Activated CD8-positive, alpha-beta memory T cell treated with anti-CD3 and anti-CD28 coated beads for 36 hours (primary cell): ENCODE measurements at regions not wholly inside any gene's neighbourhood (a gene's known extent, or its start where the extent isn't known, plus 50 kb on each side); places are given as distances from the start of the nearest gene placed in this dataset.

ENCODE experiments used
- CTCF ChIA-PET: fragments of 350-600 bp; sonication (Branson Sonifier 250); formaldehyde crosslinking; loops from one replicate; lab custom pipeline; 2021; ENCODE audit warnings: antibody characterized with exemption; lab: Charles Lee
- POLR2A ChIA-PET: fragments of 350-600 bp; sonication (Branson Sonifier 250); formaldehyde crosslinking; loops from one replicate; lab custom pipeline; 2021; ENCODE audit warnings: antibody characterized with exemption; lab: Charles Lee

DNA sequence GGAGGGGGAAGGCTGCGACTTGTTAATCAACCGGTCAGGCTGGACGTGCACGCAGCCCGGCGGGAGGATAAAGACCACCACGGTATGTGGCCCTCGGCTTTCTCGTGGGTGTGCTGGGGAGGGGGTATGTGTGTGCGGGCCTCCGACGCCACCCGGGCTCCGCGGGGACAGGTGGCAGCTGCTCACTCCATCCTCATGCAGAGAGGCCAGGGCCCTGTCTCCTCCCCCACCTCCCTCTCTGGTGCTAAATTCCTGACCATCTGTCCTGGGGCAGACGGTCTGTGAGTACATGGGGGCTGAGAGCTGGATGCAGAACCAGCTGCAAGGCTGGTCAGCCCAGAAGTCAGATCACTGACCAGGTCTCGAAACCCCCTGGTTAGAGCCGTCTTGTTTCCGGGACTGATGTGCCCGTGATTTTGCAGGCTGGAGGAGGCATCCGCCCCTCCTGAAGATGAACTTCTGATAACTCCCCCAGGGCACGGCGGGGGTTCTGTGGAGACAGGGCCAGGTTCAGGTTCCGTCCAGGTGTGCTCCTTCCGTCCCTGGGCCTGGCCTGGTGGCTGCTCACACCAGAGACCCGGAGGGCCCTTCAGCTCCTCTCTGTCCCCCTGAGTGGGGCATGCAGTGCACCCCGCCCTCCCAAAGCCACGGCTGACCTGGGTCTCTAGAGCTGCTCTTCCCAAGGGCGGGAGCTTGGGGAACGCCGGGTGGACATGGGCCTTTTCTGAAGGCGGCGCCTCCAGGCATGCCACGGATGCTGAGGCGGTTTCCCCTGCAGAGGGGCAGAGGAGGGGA, 1119.7 kb downstream of the BRD1 start:
- ChIA-PET POLR2A (no interaction called here), CTCF (no interaction called here)

DNA sequence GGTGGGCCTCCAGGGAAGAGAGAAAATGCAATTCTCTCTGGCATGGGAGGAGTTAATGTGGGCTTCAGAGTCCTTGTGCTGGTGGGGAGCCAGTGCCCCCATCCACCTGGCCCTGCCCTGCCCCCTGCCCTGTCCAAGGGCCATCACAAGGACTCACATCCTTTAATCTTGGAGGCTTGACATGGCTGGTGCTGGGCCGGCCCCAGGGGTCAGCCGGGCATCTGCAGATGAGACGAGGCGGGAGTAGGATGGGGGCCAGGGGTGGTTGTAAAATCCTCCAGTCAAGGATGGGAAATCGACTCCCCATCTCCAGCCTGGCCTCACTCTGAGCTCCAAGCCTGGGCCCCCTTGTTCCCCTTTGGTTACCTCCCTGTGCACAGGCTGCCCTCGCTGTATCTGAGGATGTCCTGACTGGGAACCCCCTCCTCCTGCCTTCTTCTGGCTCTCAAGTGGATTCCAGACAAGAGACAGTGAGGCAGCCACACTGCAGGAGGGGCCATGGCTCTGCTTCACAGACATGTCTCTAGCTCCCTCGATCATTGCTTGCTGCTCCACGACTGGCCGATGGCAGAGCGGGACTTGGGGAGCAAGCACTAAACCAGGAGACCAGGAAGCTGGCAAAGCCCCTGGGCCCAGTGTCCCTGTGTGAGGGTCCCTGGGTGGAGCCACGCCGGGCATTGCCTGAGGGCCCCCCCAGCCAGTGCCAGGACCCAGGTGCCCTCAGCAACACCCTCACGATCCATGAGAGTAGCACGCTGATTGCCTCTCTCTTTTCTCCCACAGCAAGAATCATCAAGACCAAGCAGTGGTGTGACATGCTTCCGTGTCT, 1120.5 kb downstream of the BRD1 start:
- POLR2A ChIA-PET = no interaction called here
- CTCF ChIA-PET = no interaction called here

DNA sequence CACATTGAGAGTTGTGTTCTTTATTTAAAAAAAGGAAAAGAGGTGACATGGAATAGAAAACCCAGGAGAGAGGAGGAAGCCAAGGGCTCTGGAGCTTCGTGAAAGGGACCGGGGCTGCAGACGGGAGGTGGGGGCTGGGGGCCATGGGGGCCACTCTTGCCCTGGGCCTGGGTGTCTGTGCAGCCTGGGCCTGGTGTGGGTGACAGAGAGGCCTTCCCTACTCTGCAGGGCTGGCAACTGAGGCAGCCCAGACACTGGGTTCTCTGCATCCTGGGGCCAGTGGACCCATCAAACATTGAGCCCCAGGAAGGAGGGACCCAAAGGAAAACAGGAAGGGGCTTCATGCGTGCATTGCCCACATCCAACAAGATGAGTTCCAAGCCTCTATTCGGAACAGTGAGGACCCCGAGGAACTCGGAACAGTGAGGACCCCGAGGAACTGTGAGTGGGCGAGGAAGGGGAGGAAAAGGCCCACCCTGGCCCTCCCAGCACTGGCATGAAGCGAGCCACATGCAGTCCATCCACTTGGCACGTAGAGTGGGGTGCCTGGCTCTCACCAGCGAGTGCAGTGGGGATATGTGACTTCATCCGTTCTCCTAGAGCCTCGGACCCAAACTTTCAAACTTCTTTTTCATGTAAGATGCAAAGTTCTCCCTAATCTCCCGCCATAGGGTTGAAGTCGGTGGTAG, 1121.6 kb downstream of the BRD1 start:
- POLR2A ChIA-PET = no interaction called here
- CTCF ChIA-PET = no interaction called here

DNA sequence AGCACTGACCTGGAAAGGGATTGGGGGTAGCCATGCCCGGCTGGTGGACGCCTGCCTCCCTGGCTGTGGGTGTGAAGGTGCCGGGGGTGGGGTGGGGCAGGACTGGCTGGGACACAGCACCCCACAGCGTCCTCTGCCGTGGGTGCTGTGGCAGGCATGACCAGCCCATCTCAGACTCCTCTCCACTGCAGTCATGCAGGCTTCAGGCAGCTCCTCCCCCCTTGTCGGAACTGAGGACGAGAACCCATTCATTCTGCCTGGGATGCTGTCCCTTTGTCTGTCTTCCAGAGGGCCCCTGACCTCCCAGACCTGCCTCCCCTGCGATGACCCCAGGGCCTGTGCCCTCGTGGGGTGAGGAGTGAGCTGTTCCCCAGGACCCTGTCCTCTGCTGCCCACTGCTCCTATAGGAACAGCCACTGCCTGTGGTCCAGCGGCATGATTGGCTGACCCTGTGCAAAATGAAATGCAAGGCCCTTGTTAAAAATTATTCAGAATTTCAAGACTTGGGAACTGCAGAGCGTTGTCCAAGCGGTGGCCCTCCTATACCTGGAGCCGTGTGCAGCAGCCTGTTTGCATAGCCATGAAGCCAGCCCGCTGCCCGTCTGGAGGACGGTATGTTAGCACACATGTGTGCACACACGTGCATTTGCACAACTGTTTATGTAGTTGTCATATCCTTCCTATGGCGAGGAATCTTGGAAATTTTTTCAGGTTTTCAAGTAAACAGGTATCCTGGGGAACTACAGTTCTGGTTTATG, 1122.3 kb downstream of the BRD1 start:
- ChIA-PET CTCF (no interaction called here), POLR2A (no interaction called here)

DNA sequence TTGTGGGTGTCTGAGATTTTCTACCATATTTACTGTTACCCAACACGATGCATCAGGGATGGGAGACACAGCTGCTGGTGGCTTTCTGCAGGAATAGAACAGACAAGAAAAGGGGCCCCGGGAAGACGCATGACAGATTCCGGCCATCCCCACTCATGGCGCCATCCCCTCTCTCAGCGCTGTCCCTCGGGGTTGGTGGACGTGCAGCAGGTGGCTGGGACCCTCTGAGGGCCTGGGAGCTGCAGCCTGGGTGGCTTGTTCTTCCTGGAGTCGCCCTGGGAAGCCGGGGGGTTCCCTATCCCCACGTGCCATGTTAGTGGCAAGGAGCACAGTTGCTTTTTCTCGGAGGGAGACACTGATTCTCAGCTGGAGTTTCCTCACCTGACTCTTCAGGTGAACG, 1123.3 kb downstream of the BRD1 start:
- CTCF ChIA-PET = no interaction called here
- POLR2A ChIA-PET = no interaction called here

DNA sequence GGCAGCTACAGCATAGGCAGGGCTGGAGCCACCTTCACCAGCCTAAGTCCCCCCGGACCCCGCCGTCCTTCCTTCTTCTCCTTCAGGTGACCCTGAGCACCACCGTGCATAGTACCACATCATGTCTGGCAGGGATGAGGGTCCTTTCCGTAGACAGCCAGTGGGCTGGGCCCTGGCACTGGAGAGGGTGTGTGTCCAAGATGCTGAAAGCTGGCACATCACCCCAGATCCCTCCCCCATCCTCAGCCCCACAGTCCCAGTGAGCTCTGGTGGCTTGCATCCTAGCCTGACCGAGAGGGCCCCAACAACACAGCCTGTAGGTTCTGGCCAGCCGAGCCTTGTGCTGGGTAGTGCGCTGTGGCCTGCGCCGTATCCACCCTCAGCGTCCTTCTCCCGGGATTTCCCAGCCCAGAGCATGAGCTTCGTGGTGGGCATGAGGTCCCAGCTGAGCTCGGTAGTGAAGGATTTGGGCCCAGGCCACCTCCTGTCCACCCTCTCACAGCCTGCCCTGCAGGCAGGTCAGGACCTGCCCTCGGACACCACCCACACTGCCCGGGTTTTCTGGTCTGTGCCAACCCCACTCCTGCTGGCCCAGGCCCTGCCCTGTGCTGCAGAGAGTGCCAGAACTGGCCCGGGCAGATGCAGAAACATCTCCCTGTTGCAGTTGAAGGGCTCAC, 1124.3 kb downstream of the BRD1 start:
- POLR2A ChIA-PET = no interaction called here
- CTCF ChIA-PET = no interaction called here

DNA sequence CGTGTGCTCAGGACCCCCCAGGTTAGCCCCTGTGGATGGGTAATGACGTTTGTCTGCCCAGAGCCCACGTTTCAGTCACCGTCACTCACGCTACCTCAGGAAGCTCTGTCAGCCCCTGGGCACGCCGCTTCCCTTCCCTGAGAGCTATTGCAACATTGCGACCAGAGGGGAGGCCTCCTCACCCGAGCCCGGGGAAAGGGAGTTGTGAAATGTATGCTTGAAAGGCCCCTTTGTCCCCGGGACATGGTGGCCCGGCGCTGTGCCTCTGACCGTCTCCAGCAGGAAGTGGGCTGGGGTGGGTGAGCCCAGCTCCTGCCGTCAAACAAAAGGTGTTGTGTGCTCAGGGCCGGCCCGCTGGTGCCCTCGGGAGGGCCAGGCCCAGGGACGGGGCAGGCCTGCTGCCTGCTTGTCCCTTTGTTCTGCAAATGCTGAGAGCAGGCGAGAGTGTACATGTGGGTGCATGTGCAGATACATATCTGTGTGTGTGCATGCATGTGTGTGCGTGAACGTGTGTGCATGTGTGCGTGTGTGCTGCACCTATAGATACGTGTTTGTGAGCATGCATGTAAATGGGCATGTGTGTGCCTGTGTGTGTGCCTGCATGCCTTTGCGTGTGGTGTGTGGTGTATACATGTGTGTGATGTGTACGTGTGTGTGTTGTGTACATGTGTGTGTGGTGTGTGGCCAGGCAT, 1125.0 kb downstream of the BRD1 start:
- ChIA-PET POLR2A (no interaction called here), CTCF (no interaction called here)

DNA sequence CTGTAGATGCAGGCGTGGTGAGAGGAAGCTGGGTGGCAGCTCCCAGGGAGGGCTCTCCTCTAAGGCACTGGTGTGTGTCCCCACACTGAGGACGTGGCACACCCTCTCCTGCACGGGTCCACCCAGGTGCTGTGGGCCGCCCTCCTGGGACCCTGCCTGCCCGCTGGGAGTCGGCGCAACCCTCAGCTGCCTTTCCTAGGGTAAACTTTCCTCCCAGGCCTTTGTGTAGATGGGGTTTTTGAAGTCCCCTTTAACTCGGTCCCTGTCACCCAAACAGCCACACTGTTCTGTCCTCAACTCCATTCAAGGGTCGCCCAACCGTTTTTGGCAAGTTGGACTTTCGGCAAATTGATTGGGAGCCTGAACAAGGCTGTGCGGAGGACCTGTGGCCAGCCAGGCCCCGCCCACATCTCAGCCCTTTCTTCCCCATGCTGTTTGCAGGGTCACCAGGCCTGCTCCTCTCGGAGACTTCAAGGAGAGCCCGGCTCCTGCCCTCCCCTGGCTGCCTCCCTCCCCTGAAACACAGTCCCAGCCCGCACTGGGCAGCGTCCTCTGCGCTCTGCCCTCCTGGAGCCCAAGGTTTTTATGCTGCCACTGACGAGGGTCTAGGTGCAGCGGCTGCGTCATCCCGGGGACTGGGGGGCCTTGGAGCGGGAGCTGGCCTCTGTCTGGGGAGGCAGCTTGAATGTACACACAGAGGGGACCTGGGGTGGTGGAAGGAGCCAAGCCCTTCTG, 1126.2 kb downstream of the BRD1 start:
- ChIA-PET POLR2A (no interaction called here), CTCF (no interaction called here)

DNA sequence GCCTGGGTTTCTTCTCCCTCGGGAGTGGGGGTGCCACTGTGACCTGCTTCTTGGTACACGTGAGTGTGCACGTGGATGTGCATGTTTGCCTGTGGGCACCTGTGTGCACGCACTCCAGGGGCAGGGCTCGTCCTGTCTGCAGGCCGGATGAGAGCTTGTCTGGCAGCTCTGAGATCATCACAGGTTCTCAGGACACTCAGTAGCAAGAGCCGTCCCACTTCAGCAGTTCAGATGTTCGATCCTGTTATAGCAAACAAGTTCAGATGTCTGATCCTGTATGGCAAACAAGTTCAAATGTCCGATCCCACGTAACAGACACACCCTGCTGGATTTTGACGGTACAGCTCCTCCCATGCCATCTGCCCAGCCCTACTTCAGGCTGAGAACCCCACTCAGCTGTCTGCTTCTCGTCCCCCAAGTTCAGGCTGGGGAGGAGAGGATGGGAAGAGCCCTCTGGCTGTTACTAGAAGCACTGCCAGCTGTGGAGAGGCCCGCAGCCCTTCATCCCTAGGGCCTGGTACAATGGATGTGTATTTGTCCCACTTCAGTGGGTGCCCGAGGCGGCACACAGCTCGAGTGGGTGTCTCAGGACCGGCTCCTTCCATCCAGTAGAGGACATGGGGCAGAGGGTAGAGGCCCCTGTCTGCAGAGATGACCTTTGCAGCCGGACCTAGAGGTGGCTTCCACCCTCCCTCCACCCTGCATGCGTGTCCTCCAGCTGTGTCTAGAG, 1126.9 kb downstream of the BRD1 start:
- ChIA-PET POLR2A (no interaction called here), CTCF (no interaction called here)

DNA sequence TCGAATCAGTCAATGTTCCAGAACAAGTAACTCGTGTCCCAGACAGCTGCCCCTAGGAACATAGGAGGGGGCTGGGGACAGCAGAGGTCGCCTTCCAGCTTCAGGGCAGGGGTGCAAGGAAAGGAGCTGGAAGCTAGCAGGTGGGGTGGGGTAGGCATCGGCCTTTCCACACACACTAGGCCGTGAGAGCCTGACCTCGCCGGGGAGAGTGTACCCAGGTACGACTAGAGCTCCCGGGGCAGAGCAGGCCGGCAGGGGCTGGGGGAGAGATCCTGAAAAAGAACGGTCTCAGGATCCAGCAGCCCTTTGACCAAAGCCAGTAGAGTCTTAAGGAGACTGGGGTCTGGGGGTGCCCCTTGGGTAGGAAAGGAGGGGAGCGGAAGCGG, 1127.5 kb downstream of the BRD1 start:
- ChIA-PET POLR2A (no interaction called here), CTCF (no interaction called here)

DNA sequence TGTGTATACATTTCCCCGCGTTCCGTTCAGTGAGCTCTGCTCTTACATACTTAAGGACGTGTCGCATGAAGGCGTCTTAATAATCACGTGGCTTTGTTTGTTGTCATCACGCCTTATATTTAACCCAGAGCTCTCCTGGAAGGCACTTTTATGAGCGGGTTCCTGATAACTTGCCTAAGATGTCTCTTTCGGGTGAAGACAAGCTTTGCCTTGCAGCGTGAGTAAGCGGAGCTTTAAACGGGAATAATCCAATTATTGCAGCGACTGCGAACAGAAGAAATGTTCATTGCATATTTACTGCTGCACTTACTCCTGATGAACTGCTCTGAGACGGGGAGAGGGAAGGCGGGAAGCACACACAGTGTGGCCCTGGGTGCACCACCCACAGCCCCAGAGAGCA, 1128.2 kb downstream of the BRD1 start:
- POLR2A ChIA-PET = no interaction called here
- CTCF ChIA-PET = no interaction called here

DNA sequence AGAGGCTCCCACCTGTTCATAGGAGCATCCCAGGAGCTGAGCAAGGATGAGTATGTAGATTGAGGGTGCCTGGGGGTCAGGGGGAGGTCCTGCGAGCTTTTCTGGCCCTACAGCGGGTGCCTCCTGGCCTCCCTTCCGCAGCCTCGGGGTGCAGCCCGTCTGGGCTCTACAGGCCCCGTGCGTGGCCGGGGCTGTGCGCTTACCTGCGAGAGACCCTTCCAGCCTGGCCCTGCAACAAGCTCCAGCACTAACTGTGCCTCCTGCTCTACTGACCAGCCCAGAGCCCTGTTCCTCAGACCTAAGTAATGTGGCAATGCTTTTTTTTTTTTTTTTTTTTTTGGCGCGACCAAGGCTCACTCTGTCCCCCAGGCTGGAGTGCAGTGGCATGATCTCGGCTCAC, 1129.1 kb downstream of the BRD1 start:
- POLR2A ChIA-PET = no interaction called here
- CTCF ChIA-PET = no interaction called here

DNA sequence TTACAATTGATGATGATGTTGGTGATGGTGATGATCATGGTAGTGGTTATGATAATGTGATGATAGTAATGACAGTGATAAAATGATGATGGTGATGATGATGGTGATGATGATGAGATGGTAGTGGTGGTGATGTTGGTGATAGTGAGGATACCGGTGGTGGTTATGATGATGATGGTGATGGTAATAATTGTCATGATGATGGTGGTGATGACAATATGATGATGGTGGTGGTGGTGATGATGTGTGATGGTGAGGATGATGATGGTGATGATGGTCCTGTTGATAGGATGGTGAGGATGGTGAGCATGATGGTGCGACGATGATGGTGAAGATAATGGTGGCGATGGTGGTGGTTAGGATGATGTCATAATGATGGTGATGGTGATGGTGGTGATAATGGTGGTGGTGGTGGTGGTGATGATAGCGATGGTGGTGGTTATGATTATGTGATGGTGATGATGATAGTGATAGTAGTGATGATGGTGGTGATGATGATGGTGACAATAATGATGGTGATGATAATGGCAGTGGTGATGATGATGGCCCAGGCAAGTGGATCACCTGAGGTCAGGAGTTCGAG, 1129.9 kb downstream of the BRD1 start:
- ChIA-PET CTCF (no interaction called here), POLR2A (no interaction called here)

DNA sequence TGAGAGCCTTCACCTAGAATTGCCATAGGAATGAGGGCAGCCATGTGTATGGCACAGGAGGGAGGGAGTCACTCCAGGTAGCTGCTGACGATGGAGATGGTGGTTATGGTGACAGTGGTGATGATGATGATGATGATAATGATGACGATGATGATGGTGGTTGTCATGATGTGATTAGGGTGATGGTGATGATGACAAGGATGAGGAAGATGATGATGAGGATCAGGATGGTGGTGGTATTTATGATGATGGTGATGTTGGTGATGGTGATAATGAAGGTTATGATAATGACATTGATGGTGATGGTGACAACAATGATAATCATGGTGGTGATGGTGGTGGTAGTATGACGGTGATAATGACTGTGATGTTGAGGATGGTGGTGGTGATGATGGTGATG, 1130.5 kb downstream of the BRD1 start:
- CTCF ChIA-PET = no interaction called here
- POLR2A ChIA-PET = no interaction called here

DNA sequence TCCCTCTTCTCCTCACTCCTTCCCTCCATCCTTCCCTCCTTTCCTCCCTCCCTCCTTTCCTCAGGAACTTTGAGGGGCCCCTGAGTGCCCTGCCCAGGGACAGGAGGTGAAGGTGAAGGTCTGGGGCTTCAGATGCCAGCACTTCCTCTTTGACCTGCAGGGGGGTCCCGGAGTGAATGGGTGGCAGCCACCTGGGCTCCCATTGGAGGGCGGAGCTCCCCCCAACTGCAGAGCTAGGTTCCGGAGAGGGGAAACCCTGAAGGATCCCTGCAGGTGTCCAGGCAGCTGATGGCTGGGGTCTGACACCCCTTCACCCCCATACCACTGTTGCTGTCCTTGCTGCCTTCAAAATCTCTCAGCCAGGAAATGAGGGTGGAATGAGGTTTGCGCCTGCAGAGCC, 1131.3 kb downstream of the BRD1 start:
- POLR2A ChIA-PET = no interaction called here
- CTCF ChIA-PET = no interaction called here

DNA sequence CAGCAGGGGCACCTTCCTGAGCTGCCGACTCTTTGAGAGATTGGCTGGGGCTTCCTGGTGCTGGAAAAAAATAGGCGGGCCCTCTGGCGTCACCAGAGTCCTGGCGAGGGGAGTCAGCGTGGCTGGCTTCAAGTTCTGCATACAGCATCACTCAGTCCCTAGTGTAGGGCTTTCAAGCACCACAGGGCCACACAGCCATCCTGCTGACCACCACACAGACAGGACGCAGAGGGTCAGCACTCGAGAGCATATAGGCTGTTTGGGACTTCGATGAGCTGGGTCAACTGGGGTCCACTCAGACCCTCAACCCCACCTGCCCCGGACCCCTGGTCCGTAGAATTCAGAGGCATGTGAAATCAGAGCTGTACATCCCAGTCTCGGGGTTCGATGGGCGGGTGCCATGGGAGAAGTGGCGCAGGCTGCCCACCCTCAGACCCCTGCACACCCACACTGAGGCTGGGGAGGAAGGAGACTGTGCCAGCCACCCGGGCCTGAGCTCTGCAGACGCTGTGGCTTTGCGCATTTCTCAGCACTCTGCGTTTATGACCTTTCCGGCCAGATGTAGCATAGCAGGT, 1131.9 kb downstream of the BRD1 start:
- ChIA-PET POLR2A (no interaction called here), CTCF (no interaction called here)

DNA sequence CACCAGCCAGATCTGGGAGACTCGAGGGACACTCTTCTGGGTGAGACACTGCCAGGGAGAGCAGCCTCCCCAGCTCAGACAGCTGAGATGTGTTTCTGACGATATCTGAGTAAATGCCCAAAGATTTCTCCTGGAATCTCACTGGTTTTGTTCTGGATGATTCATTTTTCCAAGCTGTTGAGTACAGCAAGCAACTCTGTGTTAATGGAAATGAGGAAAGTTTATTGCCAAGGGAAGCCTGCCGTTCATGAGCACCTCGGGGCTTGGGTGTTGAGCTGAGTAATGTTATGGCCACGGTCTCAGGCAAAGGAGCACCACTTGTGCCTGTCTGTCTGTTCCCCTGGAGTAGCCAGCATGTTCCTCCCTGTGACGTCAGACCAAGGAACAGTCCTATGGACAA, 1132.4 kb downstream of the BRD1 start:
- CTCF ChIA-PET = no interaction called here
- POLR2A ChIA-PET = no interaction called here
